OCI-LY7 (cell line): ENCODE measurements at regions not wholly inside any gene's neighbourhood (a gene's known extent, or its start where the extent isn't known, plus 50 kb on each side); places are given as distances from the start of the nearest gene placed in this dataset.

ENCODE experiments used
- EZH2phosphoT487 ChIP-seq: fragments of 200-600 bp; sonication (generic); IDR thresholded peaks from 2 replicates; pipeline ENCODE4 v1.6.1; 2018; ENCODE audit warnings: low read depth, borderline replicate concordance, mild to moderate bottlenecking, mixed run types, antibody characterized with exemption, low read length, moderate library complexity, mixed read lengths
- TF ChIP-seq, protein P1 (sequence below): fragments of 200-600 bp; sonication (generic); conservative IDR thresholded peaks from 2 replicates; pipeline ENCODE4 v1.5.1; 2014; ENCODE audit warnings: mild to moderate bottlenecking, antibody characterized with exemption, low read length, moderate library complexity, mixed read lengths

GRCh38 chr9:81237565-81238231, 451.6 kb downstream of the TLE1 start:
- TF ChIP-seq EZH2phosphoT487 = no peak
- TF ChIP-seq, protein P1, sequence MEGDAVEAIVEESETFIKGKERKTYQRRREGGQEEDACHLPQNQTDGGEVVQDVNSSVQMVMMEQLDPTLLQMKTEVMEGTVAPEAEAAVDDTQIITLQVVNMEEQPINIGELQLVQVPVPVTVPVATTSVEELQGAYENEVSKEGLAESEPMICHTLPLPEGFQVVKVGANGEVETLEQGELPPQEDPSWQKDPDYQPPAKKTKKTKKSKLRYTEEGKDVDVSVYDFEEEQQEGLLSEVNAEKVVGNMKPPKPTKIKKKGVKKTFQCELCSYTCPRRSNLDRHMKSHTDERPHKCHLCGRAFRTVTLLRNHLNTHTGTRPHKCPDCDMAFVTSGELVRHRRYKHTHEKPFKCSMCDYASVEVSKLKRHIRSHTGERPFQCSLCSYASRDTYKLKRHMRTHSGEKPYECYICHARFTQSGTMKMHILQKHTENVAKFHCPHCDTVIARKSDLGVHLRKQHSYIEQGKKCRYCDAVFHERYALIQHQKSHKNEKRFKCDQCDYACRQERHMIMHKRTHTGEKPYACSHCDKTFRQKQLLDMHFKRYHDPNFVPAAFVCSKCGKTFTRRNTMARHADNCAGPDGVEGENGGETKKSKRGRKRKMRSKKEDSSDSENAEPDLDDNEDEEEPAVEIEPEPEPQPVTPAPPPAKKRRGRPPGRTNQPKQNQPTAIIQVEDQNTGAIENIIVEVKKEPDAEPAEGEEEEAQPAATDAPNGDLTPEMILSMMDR = no peak
